T-helper 2 cell treated with Interferon-gamma antibody and Interleukin-4, amounts not matched to agents 5 μg/mL and 100 μg/mL, for 36 hours (primary cell): ENCODE measurements at regions not wholly inside any gene's neighbourhood (a gene's known extent, or its start where the extent isn't known, plus 50 kb on each side); places are given as distances from the start of the nearest gene placed in this dataset.
"Not testable (repeated sequence)": the region's sequence is repeated elsewhere in the genome, so short reads cannot be mapped to it uniquely, and the experiment has no call there.

Experiments
- DNase-seq: peaks from one replicate; pipeline ENCODE4 v3.0.0; 2021; ENCODE audit warnings: low spot score
- H3K27ac Mint-ChIP-seq: one replicate; pipeline ENCODE4 v1.8.0; 2021; ENCODE audit warnings: mild to moderate bottlenecking, mixed read lengths
- H3K27me3 Mint-ChIP-seq: one replicate; pipeline ENCODE4 v1.8.0; 2021; ENCODE audit warnings: low read depth, mixed read lengths
- H3K36me3 Mint-ChIP-seq: one replicate; pipeline ENCODE4 v1.8.0; 2021; ENCODE audit warnings: low read depth, mixed read lengths
- H3K4me1 Mint-ChIP-seq: one replicate; pipeline ENCODE4 v1.8.0; 2021; ENCODE audit warnings: low read depth, mixed read lengths
- H3K4me3 Mint-ChIP-seq: one replicate; pipeline ENCODE4 v1.8.0; 2022; ENCODE audit warnings: mild to moderate bottlenecking, moderate library complexity, mixed read lengths
- H3K9me3 Mint-ChIP-seq: one replicate; pipeline ENCODE4 v1.8.0; 2021; ENCODE audit warnings: mixed read lengths

- not testable (repeated sequence) for H3K27me3 Mint-ChIP-seq
These were observed 712.9 kb upstream of the ADGRL3 start for GRCh38 chr4:60487118-60487761.

GRCh38 chr4:60500810-60501209 lies 699.3 kb upstream of the ADGRL3 start:
- Mint-ChIP-seq H3K4me3 (no peak overlapping the region), H3K27me3 (no peaks in the 10 kb centered on the region), H3K9me3 (peaks cover 45% of the 10 kb centered on the region), H3K27ac (no peak overlapping the region), H3K36me3 (no peaks in the 10 kb centered on the region), H3K4me1 (no peaks in the 10 kb centered on the region)
- no peak for DNase-seq

More at GRCh38 chr4:60487118-60487761, 712.9 kb upstream of the ADGRL3 start:
- DNase-seq, H3K27ac Mint-ChIP-seq, H3K36me3 Mint-ChIP-seq, H3K4me1 Mint-ChIP-seq, H3K4me3 Mint-ChIP-seq: not testable (repeated sequence)
- peaks cover 29% of the 10 kb centered on the region for H3K9me3 Mint-ChIP-seq

- H3K9me3 Mint-ChIP-seq, result peaks cover 44% of the 10 kb centered on the region
These were observed 697.4 kb upstream of the ADGRL3 start for GRCh38 chr4:60502733-60503132.

GRCh38 chr4:60506061-60506460 lies 694.1 kb upstream of the ADGRL3 start:
- H3K27ac Mint-ChIP-seq, result no peak overlapping the region
- H3K9me3 Mint-ChIP-seq, result peaks cover 38% of the 10 kb centered on the region
- no peaks in the 10 kb centered on the region for H3K36me3 Mint-ChIP-seq
- no peak overlapping the region for H3K4me3 Mint-ChIP-seq
- DNase-seq, result no peak
- H3K4me1 Mint-ChIP-seq, result no peaks in the 10 kb centered on the region
- no peaks in the 10 kb centered on the region for H3K27me3 Mint-ChIP-seq

More at GRCh38 chr4:60502733-60503132, 697.4 kb upstream of the ADGRL3 start:
- H3K27ac Mint-ChIP-seq, result no peak overlapping the region
- no peaks in the 10 kb centered on the region for H3K27me3 Mint-ChIP-seq
- no peak overlapping the region for H3K4me3 Mint-ChIP-seq
- no peaks in the 10 kb centered on the region for H3K36me3 Mint-ChIP-seq
- DNase-seq, result no peak
- no peaks in the 10 kb centered on the region for H3K4me1 Mint-ChIP-seq

- H3K9me3 Mint-ChIP-seq, result peaks cover 16% of the 10 kb centered on the region
- no peaks in the 10 kb centered on the region for H3K4me1 Mint-ChIP-seq
- DNase-seq, result no peak
- no peak overlapping the region for H3K27ac Mint-ChIP-seq
- H3K27me3 Mint-ChIP-seq, result no peaks in the 10 kb centered on the region
- no peak overlapping the region for H3K4me3 Mint-ChIP-seq
- no peaks in the 10 kb centered on the region for H3K36me3 Mint-ChIP-seq
These were observed 677.9 kb upstream of the ADGRL3 start for GRCh38 chr4:60522265-60522664.

- no peak overlapping the region for H3K4me3 Mint-ChIP-seq
- H3K4me1 Mint-ChIP-seq, result no peaks in the 10 kb centered on the region
- H3K27me3 Mint-ChIP-seq, result no peaks in the 10 kb centered on the region
- no peaks in the 10 kb centered on the region for H3K36me3 Mint-ChIP-seq
- H3K9me3 Mint-ChIP-seq, result peaks cover 34% of the 10 kb centered on the region
- H3K27ac Mint-ChIP-seq, result no peak overlapping the region
- DNase-seq, result no peak
These were observed 668.2 kb upstream of the ADGRL3 start for GRCh38 chr4:60531776-60532379.

- H3K36me3 Mint-ChIP-seq, result no peaks in the 10 kb centered on the region
- no peaks in the 10 kb centered on the region for H3K27me3 Mint-ChIP-seq
- no peak for DNase-seq
- H3K9me3 Mint-ChIP-seq, result peaks cover 37% of the 10 kb centered on the region
- no peak overlapping the region for H3K27ac Mint-ChIP-seq
- H3K4me1 Mint-ChIP-seq, result no peaks in the 10 kb centered on the region
- no peak overlapping the region for H3K4me3 Mint-ChIP-seq
These were observed 655.1 kb upstream of the ADGRL3 start for GRCh38 chr4:60544981-60545380.

- Mint-ChIP-seq H3K9me3 (peaks cover 59% of the 10 kb centered on the region), H3K27me3 (no peaks in the 10 kb centered on the region), H3K4me3 (no peak overlapping the region), H3K36me3 (no peaks in the 10 kb centered on the region), H3K27ac (no peak overlapping the region), H3K4me1 (no peaks in the 10 kb centered on the region)
- no peak for DNase-seq
These were observed 637.8 kb upstream of the ADGRL3 start for GRCh38 chr4:60562334-60562733.

GRCh38 chr4:60565558-60565957 lies 634.6 kb upstream of the ADGRL3 start:
- no peak for DNase-seq
- Mint-ChIP-seq H3K36me3 (no peaks in the 10 kb centered on the region), H3K4me1 (no peaks in the 10 kb centered on the region), H3K4me3 (no peak overlapping the region), H3K27me3 (no peaks in the 10 kb centered on the region), H3K27ac (no peak overlapping the region), H3K9me3 (peaks cover 65% of the 10 kb centered on the region)

GRCh38 chr4:60575336-60575735 lies 624.8 kb upstream of the ADGRL3 start:
- Mint-ChIP-seq H3K27me3 (no peaks in the 10 kb centered on the region), H3K36me3 (no peaks in the 10 kb centered on the region), H3K9me3 (peaks cover 36% of the 10 kb centered on the region), H3K4me1 (no peaks in the 10 kb centered on the region), H3K4me3 (no peak overlapping the region), H3K27ac (no peak overlapping the region)
- DNase-seq, result no peak

- no peaks in the 10 kb centered on the region for H3K4me1 Mint-ChIP-seq
- no peak for DNase-seq
- H3K27ac Mint-ChIP-seq, result no peak overlapping the region
- H3K27me3 Mint-ChIP-seq, result no peaks in the 10 kb centered on the region
- H3K4me3 Mint-ChIP-seq, result no peak overlapping the region
- H3K36me3 Mint-ChIP-seq, result no peaks in the 10 kb centered on the region
- peaks cover 35% of the 10 kb centered on the region for H3K9me3 Mint-ChIP-seq
These were observed 620.8 kb upstream of the ADGRL3 start for GRCh38 chr4:60579335-60579734.

GRCh38 chr4:60581919-60582536 lies 618.1 kb upstream of the ADGRL3 start:
- Mint-ChIP-seq H3K27me3 (no peaks in the 10 kb centered on the region), H3K9me3 (peaks cover 28% of the 10 kb centered on the region), H3K36me3 (no peaks in the 10 kb centered on the region), H3K4me3 (no peak overlapping the region), H3K27ac (no peak overlapping the region), H3K4me1 (no peaks in the 10 kb centered on the region)
- no peak for DNase-seq

- Mint-ChIP-seq H3K27ac (no peak overlapping the region), H3K9me3 (peaks cover 36% of the 10 kb centered on the region), H3K4me3 (no peak overlapping the region), H3K36me3 (no peaks in the 10 kb centered on the region), H3K4me1 (no peaks in the 10 kb centered on the region), H3K27me3 (no peaks in the 10 kb centered on the region)
- DNase-seq, result no peak
These were observed 611.6 kb upstream of the ADGRL3 start for GRCh38 chr4:60588556-60588955.

- DNase-seq, result no peak
- H3K4me1 Mint-ChIP-seq, result no peaks in the 10 kb centered on the region
- H3K27me3 Mint-ChIP-seq, result no peaks in the 10 kb centered on the region
- no peak overlapping the region for H3K27ac Mint-ChIP-seq
- H3K36me3 Mint-ChIP-seq, result no peaks in the 10 kb centered on the region
- H3K4me3 Mint-ChIP-seq, result no peak overlapping the region
- peaks cover 44% of the 10 kb centered on the region for H3K9me3 Mint-ChIP-seq
These were observed 610.7 kb upstream of the ADGRL3 start for GRCh38 chr4:60589425-60589824.
